Liver (tissue), 3 donors: ENCODE measurements at regions not wholly inside any gene's neighbourhood (a gene's known extent, or its start where the extent isn't known, plus 50 kb on each side); places are given as distances from the start of the nearest gene placed in this dataset.

Experiments
- RAD21 ChIP-seq, 2 donors: IDR thresholded peaks; 2 replicates each; pipeline ENCODE4 v1.6.1; 2016; ENCODE audit warnings: antibody characterized with exemption in 2 of 2, mild to moderate bottlenecking in 2 of 2
- SP1 ChIP-seq: IDR thresholded peaks from 2 replicates; pipeline ENCODE4 v1.6.1; 2018; ENCODE audit warnings: antibody characterized with exemption, mild to moderate bottlenecking
- YY1 ChIP-seq: IDR thresholded peaks from 2 replicates; pipeline ENCODE4 v1.6.1; 2016; ENCODE audit warnings: antibody characterized with exemption, mild to moderate bottlenecking
- TF ChIP-seq, protein P1 (sequence below): IDR thresholded peaks from 2 replicates; pipeline ENCODE4 v1.6.1; 2016; ENCODE audit warnings: antibody characterized with exemption
- TF ChIP-seq, protein P2 (sequence below): fragments of 150-350 bp; IDR thresholded peaks from 2 replicates; pipeline ENCODE4 v1.5.1; 2017; ENCODE audit warnings: improper control_type of control experiment, low read depth, low read length; ENCODE audit not compliant: missing input control
- TF ChIP-seq, protein P3 (sequence below): IDR thresholded peaks from 2 replicates; pipeline ENCODE4 v1.6.1; 2016; ENCODE audit warnings: antibody characterized with exemption
- TF ChIP-seq, protein P4 (sequence below): IDR thresholded peaks from 2 replicates; pipeline ENCODE4 v1.6.1; 2016; ENCODE audit warnings: antibody characterized with exemption, mild to moderate bottlenecking
- donor health status: healthy.
- donor health status: healthy.

DNA sequence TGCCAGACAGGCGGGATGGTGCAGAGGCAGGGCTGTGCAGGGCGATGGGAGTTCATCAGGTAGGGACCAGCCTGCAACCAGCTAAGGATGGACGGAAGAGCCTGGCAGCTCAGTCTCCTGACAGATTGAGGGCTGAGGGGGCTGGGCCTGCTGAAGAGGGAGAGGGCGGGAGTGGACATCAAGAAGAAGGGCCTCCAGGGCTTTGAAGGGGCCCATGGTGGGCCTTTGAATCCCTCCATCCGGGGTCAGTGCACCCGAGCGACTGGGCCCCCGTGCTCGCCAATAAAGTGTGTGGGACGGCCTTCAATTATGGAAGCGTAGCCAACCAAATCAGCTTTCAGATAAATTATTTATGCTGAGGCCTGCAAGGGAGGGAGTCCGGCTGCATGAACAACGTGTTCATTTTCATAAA, 431.2 kb downstream of the RPS24 start:
- TF ChIP-seq, protein P1, sequence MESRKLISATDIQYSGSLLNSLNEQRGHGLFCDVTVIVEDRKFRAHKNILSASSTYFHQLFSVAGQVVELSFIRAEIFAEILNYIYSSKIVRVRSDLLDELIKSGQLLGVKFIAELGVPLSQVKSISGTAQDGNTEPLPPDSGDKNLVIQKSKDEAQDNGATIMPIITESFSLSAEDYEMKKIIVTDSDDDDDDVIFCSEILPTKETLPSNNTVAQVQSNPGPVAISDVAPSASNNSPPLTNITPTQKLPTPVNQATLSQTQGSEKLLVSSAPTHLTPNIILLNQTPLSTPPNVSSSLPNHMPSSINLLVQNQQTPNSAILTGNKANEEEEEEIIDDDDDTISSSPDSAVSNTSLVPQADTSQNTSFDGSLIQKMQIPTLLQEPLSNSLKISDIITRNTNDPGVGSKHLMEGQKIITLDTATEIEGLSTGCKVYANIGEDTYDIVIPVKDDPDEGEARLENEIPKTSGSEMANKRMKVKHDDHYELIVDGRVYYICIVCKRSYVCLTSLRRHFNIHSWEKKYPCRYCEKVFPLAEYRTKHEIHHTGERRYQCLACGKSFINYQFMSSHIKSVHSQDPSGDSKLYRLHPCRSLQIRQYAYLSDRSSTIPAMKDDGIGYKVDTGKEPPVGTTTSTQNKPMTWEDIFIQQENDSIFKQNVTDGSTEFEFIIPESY = no peak
- TF ChIP-seq, protein P2, sequence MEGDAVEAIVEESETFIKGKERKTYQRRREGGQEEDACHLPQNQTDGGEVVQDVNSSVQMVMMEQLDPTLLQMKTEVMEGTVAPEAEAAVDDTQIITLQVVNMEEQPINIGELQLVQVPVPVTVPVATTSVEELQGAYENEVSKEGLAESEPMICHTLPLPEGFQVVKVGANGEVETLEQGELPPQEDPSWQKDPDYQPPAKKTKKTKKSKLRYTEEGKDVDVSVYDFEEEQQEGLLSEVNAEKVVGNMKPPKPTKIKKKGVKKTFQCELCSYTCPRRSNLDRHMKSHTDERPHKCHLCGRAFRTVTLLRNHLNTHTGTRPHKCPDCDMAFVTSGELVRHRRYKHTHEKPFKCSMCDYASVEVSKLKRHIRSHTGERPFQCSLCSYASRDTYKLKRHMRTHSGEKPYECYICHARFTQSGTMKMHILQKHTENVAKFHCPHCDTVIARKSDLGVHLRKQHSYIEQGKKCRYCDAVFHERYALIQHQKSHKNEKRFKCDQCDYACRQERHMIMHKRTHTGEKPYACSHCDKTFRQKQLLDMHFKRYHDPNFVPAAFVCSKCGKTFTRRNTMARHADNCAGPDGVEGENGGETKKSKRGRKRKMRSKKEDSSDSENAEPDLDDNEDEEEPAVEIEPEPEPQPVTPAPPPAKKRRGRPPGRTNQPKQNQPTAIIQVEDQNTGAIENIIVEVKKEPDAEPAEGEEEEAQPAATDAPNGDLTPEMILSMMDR = no peak
- TF ChIP-seq, protein P3, sequence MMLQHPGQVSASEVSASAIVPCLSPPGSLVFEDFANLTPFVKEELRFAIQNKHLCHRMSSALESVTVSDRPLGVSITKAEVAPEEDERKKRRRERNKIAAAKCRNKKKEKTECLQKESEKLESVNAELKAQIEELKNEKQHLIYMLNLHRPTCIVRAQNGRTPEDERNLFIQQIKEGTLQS = no peak
- TF ChIP-seq SP1 (no peak), RAD21 (IDR thresholded peaks at IDR 0.05) (no peak), YY1 (no peak)
- TF ChIP-seq, protein P4, sequence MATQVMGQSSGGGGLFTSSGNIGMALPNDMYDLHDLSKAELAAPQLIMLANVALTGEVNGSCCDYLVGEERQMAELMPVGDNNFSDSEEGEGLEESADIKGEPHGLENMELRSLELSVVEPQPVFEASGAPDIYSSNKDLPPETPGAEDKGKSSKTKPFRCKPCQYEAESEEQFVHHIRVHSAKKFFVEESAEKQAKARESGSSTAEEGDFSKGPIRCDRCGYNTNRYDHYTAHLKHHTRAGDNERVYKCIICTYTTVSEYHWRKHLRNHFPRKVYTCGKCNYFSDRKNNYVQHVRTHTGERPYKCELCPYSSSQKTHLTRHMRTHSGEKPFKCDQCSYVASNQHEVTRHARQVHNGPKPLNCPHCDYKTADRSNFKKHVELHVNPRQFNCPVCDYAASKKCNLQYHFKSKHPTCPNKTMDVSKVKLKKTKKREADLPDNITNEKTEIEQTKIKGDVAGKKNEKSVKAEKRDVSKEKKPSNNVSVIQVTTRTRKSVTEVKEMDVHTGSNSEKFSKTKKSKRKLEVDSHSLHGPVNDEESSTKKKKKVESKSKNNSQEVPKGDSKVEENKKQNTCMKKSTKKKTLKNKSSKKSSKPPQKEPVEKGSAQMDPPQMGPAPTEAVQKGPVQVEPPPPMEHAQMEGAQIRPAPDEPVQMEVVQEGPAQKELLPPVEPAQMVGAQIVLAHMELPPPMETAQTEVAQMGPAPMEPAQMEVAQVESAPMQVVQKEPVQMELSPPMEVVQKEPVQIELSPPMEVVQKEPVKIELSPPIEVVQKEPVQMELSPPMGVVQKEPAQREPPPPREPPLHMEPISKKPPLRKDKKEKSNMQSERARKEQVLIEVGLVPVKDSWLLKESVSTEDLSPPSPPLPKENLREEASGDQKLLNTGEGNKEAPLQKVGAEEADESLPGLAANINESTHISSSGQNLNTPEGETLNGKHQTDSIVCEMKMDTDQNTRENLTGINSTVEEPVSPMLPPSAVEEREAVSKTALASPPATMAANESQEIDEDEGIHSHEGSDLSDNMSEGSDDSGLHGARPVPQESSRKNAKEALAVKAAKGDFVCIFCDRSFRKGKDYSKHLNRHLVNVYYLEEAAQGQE = no peak
